SU-DHL-6 (cell line): ENCODE measurements at regions not wholly inside any gene's neighbourhood (a gene's known extent, or its start where the extent isn't known, plus 50 kb on each side); places are given as distances from the start of the nearest gene placed in this dataset.

ENCODE experiments used
- H2AFZ ChIP-seq: fragments of 200-600 bp; sonication (generic); 2 replicates; pipeline ENCODE4 v1.6.1; 2014; ENCODE audit warnings: low read depth, mild to moderate bottlenecking, moderate library complexity, mixed read lengths, antibody characterized with exemption, low read length; ENCODE audit not compliant: severe bottlenecking
- H3F3A ChIP-seq: fragments of 200-600 bp; shearing (Covaris generic); 2 replicates; pipeline ENCODE4 v1.6.0; 2016; ENCODE audit warnings: antibody characterized with exemption, mild to moderate bottlenecking; ENCODE audit not compliant: insufficient read depth
- H3K27ac ChIP-seq: fragments of 200-600 bp; sonication (generic); 2 replicates; pipeline ENCODE4 v1.5.1; 2016; ENCODE audit warnings: low read depth, mild to moderate bottlenecking, low read length, moderate library complexity, mixed read lengths
- H3K27me3 ChIP-seq: fragments of 200-600 bp; sonication (generic), shearing (Covaris generic); 2 replicates; pipeline ENCODE4 v1.6.0; 2014; ENCODE audit warnings: mild to moderate bottlenecking, low read length
- H3K36me3 ChIP-seq: fragments of 200-600 bp; sonication (generic); 2 replicates; pipeline ENCODE4 v1.6.1; 2014; ENCODE audit warnings: mild to moderate bottlenecking, low read length, mixed read lengths
- H3K4me2 ChIP-seq: fragments of 300-600, 200-600 bp; shearing (Covaris generic), sonication (generic); 2 replicates; pipeline ENCODE4 v1.6.0; 2014; ENCODE audit warnings: low read length, low read depth, mild to moderate bottlenecking; ENCODE audit not compliant: poor library complexity, severe bottlenecking
- H3K4me3 ChIP-seq: fragments of 200-600 bp; sonication (generic); 2 replicates; pipeline ENCODE4 v1.5.1; 2014; ENCODE audit warnings: antibody characterized with exemption, low read length, mild to moderate bottlenecking, mixed read lengths; ENCODE audit not compliant: insufficient read depth, poor library complexity, severe bottlenecking
- H3K79me2 ChIP-seq: fragments of 200-600 bp; sonication (generic); 2 replicates; pipeline ENCODE4 v1.6.1; 2014; ENCODE audit warnings: mild to moderate bottlenecking, low read length, moderate library complexity; ENCODE audit not compliant: insufficient read depth
- H3K9ac ChIP-seq: fragments of 200-600 bp; sonication (generic); 2 replicates; pipeline ENCODE4 v1.7.0; 2014; ENCODE audit warnings: mild to moderate bottlenecking, low read length
- H3K9me2 ChIP-seq: fragments of 200-600 bp; sonication (generic); replicated peaks from 2 replicates; pipeline ENCODE4 v1.6.1; 2014; ENCODE audit warnings: low read length; ENCODE audit not compliant: insufficient read depth
- H3K9me3 ChIP-seq: fragments of 200-600 bp; sonication (generic); 2 replicates; pipeline ENCODE4 v1.6.1; 2014; ENCODE audit warnings: low read length, mixed read lengths; ENCODE audit not compliant: insufficient read depth
- H4K20me1 ChIP-seq: fragments of 200-600 bp; sonication (generic); 2 replicates; pipeline ENCODE4 v1.6.1; 2014; ENCODE audit warnings: low read depth, mild to moderate bottlenecking, antibody characterized with exemption, low read length, moderate library complexity, mixed read lengths
- EZH2phosphoT487 ChIP-seq: fragments of 200-600 bp; sonication (generic), shearing (Covaris generic); conservative IDR thresholded peaks from 2 replicates; pipeline ENCODE4 v1.6.1; 2018; ENCODE audit warnings: mild to moderate bottlenecking, antibody characterized with exemption, low read length, moderate library complexity, mixed read lengths
- TF ChIP-seq, protein P1 (sequence below): fragments of 200-600 bp; sonication (generic); IDR thresholded peaks from one replicate; pipeline ENCODE4 v1.5.1; 2017; ENCODE audit warnings: antibody characterized with exemption, mild to moderate bottlenecking, low read length, moderate library complexity; ENCODE audit not compliant: insufficient read depth, poor library complexity, severe bottlenecking

DNA sequence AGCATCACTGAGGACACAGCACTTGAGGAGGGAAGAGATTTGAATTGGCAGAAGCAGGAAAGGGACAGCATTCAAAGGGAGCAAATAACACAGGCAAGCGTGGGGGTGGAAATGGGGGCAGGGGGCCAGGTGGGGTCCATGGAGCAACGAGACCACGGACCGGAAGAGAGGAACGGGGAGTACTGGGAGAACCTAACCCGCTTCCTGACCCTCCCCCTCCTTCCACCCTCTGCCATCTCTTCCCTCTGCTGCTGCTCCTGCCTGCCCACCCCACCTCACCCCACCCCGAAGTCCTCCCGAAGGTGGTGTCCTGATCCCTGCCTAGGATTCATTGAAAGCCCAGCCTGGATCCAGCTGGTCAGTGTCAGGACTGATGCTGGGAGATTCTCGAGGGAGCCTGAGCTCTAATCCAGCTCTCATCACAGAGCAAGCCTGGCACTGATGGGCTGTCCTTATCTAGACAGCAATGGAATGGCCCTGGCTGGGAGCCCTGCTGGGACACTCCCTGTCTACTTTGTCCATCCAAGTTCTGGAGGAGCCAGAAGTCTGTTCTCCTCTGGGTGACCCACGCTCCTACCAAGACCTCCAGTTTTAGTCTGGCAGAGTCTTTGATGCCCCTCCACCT, 105.0 kb downstream of the TRIM29 start:
- Histone ChIP-seq H3K9me3 (no peaks in the 10 kb centered on the region), H3F3A (no peaks in the 10 kb centered on the region), H3K27ac (no peak overlapping the region), H3K79me2 (no peaks in the 10 kb centered on the region), H3K4me3 (no peak overlapping the region), H3K27me3 (no peaks in the 10 kb centered on the region), H3K9ac (no peak overlapping the region), H3K4me2 (no peak overlapping the region), H2AFZ (no peak overlapping the region), H3K36me3 (no peaks in the 10 kb centered on the region), H3K9me2 (no peaks in the 10 kb centered on the region), H4K20me1 (no peaks in the 10 kb centered on the region)
- TF ChIP-seq, protein P1, sequence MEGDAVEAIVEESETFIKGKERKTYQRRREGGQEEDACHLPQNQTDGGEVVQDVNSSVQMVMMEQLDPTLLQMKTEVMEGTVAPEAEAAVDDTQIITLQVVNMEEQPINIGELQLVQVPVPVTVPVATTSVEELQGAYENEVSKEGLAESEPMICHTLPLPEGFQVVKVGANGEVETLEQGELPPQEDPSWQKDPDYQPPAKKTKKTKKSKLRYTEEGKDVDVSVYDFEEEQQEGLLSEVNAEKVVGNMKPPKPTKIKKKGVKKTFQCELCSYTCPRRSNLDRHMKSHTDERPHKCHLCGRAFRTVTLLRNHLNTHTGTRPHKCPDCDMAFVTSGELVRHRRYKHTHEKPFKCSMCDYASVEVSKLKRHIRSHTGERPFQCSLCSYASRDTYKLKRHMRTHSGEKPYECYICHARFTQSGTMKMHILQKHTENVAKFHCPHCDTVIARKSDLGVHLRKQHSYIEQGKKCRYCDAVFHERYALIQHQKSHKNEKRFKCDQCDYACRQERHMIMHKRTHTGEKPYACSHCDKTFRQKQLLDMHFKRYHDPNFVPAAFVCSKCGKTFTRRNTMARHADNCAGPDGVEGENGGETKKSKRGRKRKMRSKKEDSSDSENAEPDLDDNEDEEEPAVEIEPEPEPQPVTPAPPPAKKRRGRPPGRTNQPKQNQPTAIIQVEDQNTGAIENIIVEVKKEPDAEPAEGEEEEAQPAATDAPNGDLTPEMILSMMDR = no peak
- no peak for TF ChIP-seq EZH2phosphoT487

DNA sequence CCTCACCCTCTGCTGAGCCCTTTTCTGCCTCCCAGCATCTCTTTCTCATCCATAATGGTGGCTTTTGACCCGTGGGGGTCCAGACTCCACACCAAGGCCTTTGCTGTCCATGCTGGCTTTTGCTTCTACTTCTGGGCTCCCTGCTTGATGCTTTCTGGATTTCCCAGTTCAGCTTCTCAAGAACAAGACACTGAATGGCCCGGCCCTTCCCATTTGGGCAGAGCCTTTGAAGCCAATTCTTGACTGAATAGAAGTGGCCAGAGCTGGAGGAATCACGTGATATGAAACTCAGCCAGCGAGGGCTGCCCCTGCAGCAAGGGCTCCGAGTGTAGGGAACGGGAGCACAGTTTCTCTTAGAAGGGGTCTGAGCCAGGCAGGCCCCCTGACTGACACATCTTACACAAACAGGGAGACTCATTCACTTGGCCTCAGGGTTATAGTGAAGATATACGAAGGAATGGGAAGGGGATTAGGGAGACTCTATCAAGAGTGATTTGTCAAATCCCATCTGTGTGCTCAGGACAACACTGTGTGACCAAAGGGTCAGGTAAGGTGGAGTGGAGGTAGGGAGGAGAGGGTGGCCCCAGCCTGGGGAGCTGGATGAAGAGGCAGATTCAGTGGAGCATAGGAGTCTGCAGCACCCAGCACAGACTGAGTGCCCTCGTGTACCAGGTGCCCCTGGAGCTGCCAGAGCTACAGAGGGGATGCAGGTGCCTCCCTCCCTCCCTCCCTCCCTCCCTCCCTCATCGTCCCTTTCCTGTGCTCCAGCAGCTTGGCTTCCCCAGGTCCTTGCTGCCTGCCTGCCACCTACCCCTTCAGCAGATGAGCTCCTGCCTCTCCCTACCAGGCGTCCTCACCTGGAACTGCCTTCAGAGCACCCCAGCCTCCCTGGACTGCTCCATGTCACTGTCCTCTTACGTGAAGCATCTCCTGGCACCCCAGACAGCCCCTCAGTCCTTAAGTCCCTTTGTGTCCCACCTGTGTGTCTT, 106.0 kb downstream of the TRIM29 start:
- no peaks in the 10 kb centered on the region for H3K27me3 ChIP-seq
- no peak overlapping the region for H2AFZ ChIP-seq
- H3K4me2 ChIP-seq = no peak overlapping the region
- no peak overlapping the region for H3K9ac ChIP-seq
- no peaks in the 10 kb centered on the region for H4K20me1 ChIP-seq
- H3K9me2 ChIP-seq = no peaks in the 10 kb centered on the region
- H3K36me3 ChIP-seq = no peaks in the 10 kb centered on the region
- no peaks in the 10 kb centered on the region for H3F3A ChIP-seq
- no peak overlapping the region for H3K27ac ChIP-seq
- no peak overlapping the region for H3K4me3 ChIP-seq
- H3K79me2 ChIP-seq = no peaks in the 10 kb centered on the region
- H3K9me3 ChIP-seq = no peaks in the 10 kb centered on the region
- TF ChIP-seq, protein P1 = no peak
- no peak for TF ChIP-seq EZH2phosphoT487

DNA sequence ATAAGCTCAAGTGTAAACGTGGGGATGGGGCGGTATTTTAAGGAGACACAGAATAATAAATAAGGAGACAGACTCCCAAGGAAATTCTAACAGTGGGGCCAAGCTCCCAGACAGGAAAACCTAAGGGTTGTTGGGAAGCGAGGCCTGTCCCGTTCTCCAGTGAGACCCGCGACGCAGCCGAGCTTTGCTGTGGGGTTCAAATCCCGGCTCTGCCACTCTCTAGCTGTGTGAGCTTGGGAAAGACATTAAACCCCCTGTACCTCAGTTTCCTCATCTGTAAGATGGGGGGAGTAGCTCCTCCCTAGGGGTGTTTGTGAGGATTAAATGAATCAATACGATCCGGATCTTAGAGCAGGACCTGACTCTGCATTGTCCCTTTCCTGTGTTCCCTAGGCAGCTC, 106.8 kb downstream of the TRIM29 start:
- Histone ChIP-seq H3K9ac (no peak overlapping the region), H3K9me2 (no peaks in the 10 kb centered on the region), H2AFZ (no peak overlapping the region), H3K36me3 (no peaks in the 10 kb centered on the region), H3K4me2 (no peak overlapping the region), H3F3A (no peaks in the 10 kb centered on the region), H3K27ac (no peak overlapping the region), H3K27me3 (no peaks in the 10 kb centered on the region), H4K20me1 (no peaks in the 10 kb centered on the region), H3K79me2 (no peaks in the 10 kb centered on the region), H3K9me3 (no peaks in the 10 kb centered on the region), H3K4me3 (no peak overlapping the region)
- TF ChIP-seq EZH2phosphoT487 = no peak
- TF ChIP-seq, protein P1 = no peak
